HG02588 (cell line): ENCODE measurements at regions not wholly inside any gene's neighbourhood (a gene's known extent, or its start where the extent isn't known, plus 50 kb on each side); places are given as distances from the start of the nearest gene placed in this dataset.

Source experiments
- ATAC-seq: cut with Tn5 transposase; IDR thresholded peaks from one replicate; pipeline ENCODE4 v1.9.1; 2021; ENCODE audit warnings: mild to moderate bottlenecking, moderate library complexity; ENCODE audit not compliant: unreplicated experiment

GRCh38 chr13:109381546-109382180 is 404.7 kb downstream of the IRS2 start:
- ATAC-seq: no peak

GRCh38 chr13:109380457-109380856 is 405.9 kb downstream of the IRS2 start:
- ATAC-seq: no peak

- no peak for ATAC-seq
Measured at GRCh38 chr13:109379930-109380329, 406.5 kb downstream of the IRS2 start.

GRCh38 chr13:109376936-109377335 is 409.4 kb downstream of the IRS2 start:
- no peak for ATAC-seq

GRCh38 chr13:109374609-109375200 is 411.7 kb downstream of the IRS2 start:
- no peak for ATAC-seq

- ATAC-seq: no peak
Measured at GRCh38 chr13:109372666-109373065, 413.7 kb downstream of the IRS2 start.

- ATAC-seq: no peak
Measured at GRCh38 chr13:109371066-109371465, 415.3 kb downstream of the IRS2 start.

GRCh38 chr13:109370496-109370895 is 415.9 kb downstream of the IRS2 start:
- no peak for ATAC-seq

GRCh38 chr13:109369353-109370052 is 416.9 kb downstream of the IRS2 start:
- no peak for ATAC-seq

GRCh38 chr13:109368230-109368629 is 418.2 kb downstream of the IRS2 start:
- ATAC-seq: no peak

GRCh38 chr13:109366525-109366924 is 419.9 kb downstream of the IRS2 start:
- ATAC-seq: no peak

GRCh38 chr13:109363431-109363830 is 423.0 kb downstream of the IRS2 start:
- ATAC-seq: no peak

GRCh38 chr13:109362616-109363015 is 423.8 kb downstream of the IRS2 start:
- no peak for ATAC-seq

GRCh38 chr13:109361562-109362289 is 424.7 kb downstream of the IRS2 start:
- no peak for ATAC-seq

GRCh38 chr13:109357751-109358471 is 428.5 kb downstream of the IRS2 start:
- ATAC-seq: no peak

GRCh38 chr13:109355875-109356434 is 430.4 kb downstream of the IRS2 start:
- ATAC-seq: no peak

- ATAC-seq: no peak
Measured at GRCh38 chr13:109355166-109355565, 431.2 kb downstream of the IRS2 start.

- ATAC-seq: no peak
Measured at GRCh38 chr13:109351236-109351635, 435.1 kb downstream of the IRS2 start.

- no peak for ATAC-seq
Measured at GRCh38 chr13:109348519-109349258, 437.7 kb downstream of the IRS2 start.

- ATAC-seq: no peak
Measured at GRCh38 chr13:109346060-109346459, 440.3 kb downstream of the IRS2 start.
